ENCODE measurements at regions not wholly inside any gene's neighbourhood (a gene's known extent, or its start where the extent isn't known, plus 50 kb on each side); places are given as distances from the start of the nearest gene placed in this dataset.

- no peaks in the 10 kb centered on the region for H3K36me3 ChIP-seq (ENCODE audit: low read length)
Measured at GRCh38 chr1:73576083-73576482, 621.9 kb downstream of the LRRIQ3 start.

GRCh38 chr1:73564294-73564693 is 633.7 kb downstream of the LRRIQ3 start:
- H3K9me3 ChIP-seq (ENCODE audit: insufficient read depth, low read length), result 0 out of 2 replicates have a peak, but pooled peaks cover 5% of the 10 kb centered on the region
- H3K4me3 ChIP-seq (ENCODE audit: insufficient read depth, low read length, poor library complexity, severe bottlenecking), result no peak overlapping the region
- H3K27ac ChIP-seq (ENCODE audit: low read depth, low read length), result no peak overlapping the region
- no peak overlapping the region for H2AFZ ChIP-seq (ENCODE audit: low read depth, low read length, severe bottlenecking)
- no peaks in the 10 kb centered on the region for H3K9me2 ChIP-seq (replicated peaks; ENCODE audit: insufficient read depth, low read length)
- H3F3A ChIP-seq (ENCODE audit: insufficient read depth), result no peaks in the 10 kb centered on the region
- no peak overlapping the region for H3K4me2 ChIP-seq (ENCODE audit: low read depth, low read length, poor library complexity, severe bottlenecking)
- H3K9ac ChIP-seq (ENCODE audit: low read length), result no peak overlapping the region
- no peaks in the 10 kb centered on the region for H3K36me3 ChIP-seq (ENCODE audit: low read length)
- no peaks in the 10 kb centered on the region for H3K27me3 ChIP-seq (ENCODE audit: low read length)
- TF ChIP-seq EZH2phosphoT487 (conservative IDR thresholded peaks at IDR 0.05; ENCODE audit: low read length), result no peak
- H4K20me1 ChIP-seq (ENCODE audit: low read depth, low read length), result no peaks in the 10 kb centered on the region
- H3K79me2 ChIP-seq (ENCODE audit: insufficient read depth, low read length), result no peaks in the 10 kb centered on the region

More at GRCh38 chr1:73576083-73576482, 621.9 kb downstream of the LRRIQ3 start:
- H3K4me2 ChIP-seq (ENCODE audit: low read depth, low read length, poor library complexity, severe bottlenecking), result no peak overlapping the region
- H3F3A ChIP-seq (ENCODE audit: insufficient read depth), result no peaks in the 10 kb centered on the region
- no peaks in the 10 kb centered on the region for H3K79me2 ChIP-seq (ENCODE audit: insufficient read depth, low read length)
- no peak overlapping the region for H3K27ac ChIP-seq (ENCODE audit: low read depth, low read length)
- H2AFZ ChIP-seq (ENCODE audit: low read depth, low read length, severe bottlenecking), result no peak overlapping the region
- H3K27me3 ChIP-seq (ENCODE audit: low read length), result no peaks in the 10 kb centered on the region
- no peaks in the 10 kb centered on the region for H3K9me2 ChIP-seq (replicated peaks; ENCODE audit: insufficient read depth, low read length)
- no peaks in the 10 kb centered on the region for H4K20me1 ChIP-seq (ENCODE audit: low read depth, low read length)
- H3K9ac ChIP-seq (ENCODE audit: low read length), result no peak overlapping the region
- no peak for TF ChIP-seq EZH2phosphoT487 (conservative IDR thresholded peaks at IDR 0.05; ENCODE audit: low read length)
- no peak for TF ChIP-seq CTCF (IDR thresholded peaks at IDR 0.05; ENCODE audit: insufficient read depth, low read length, poor library complexity, severe bottlenecking)
- H3K4me3 ChIP-seq (ENCODE audit: insufficient read depth, low read length, poor library complexity, severe bottlenecking), result no peak overlapping the region
- H3K9me3 ChIP-seq (ENCODE audit: insufficient read depth, low read length), result no peaks in the 10 kb centered on the region

- Histone ChIP-seq H3K9me3 (ENCODE audit: insufficient read depth, low read length) (0 out of 2 replicates have a peak, but pooled peaks cover 4% of the 10 kb centered on the region), H3K9me2 (replicated peaks; ENCODE audit: insufficient read depth, low read length) (no peaks in the 10 kb centered on the region), H2AFZ (ENCODE audit: low read depth, low read length, severe bottlenecking) (no peak overlapping the region), H4K20me1 (ENCODE audit: low read depth, low read length) (no peaks in the 10 kb centered on the region), H3F3A (ENCODE audit: insufficient read depth) (no peaks in the 10 kb centered on the region), H3K4me2 (ENCODE audit: low read depth, low read length, poor library complexity, severe bottlenecking) (no peak overlapping the region), H3K4me3 (ENCODE audit: insufficient read depth, low read length, poor library complexity, severe bottlenecking) (no peak overlapping the region), H3K36me3 (ENCODE audit: low read length) (no peaks in the 10 kb centered on the region), H3K27me3 (ENCODE audit: low read length) (no peaks in the 10 kb centered on the region), H3K27ac (ENCODE audit: low read depth, low read length) (no peak overlapping the region), H3K9ac (ENCODE audit: low read length) (no peak overlapping the region), H3K79me2 (ENCODE audit: insufficient read depth, low read length) (no peaks in the 10 kb centered on the region)
- TF ChIP-seq EZH2phosphoT487 (conservative IDR thresholded peaks at IDR 0.05; ENCODE audit: low read length), result no peak
- no peak for TF ChIP-seq CTCF (IDR thresholded peaks at IDR 0.05; ENCODE audit: insufficient read depth, low read length, poor library complexity, severe bottlenecking)
Measured at GRCh38 chr1:73556270-73556669, 641.7 kb downstream of the LRRIQ3 start.

GRCh38 chr1:73537400-73537799 is 660.6 kb downstream of the LRRIQ3 start:
- Histone ChIP-seq H3K4me3 (ENCODE audit: insufficient read depth, low read length, poor library complexity, severe bottlenecking) (no peak overlapping the region), H3K27ac (ENCODE audit: low read depth, low read length) (no peak overlapping the region), H3K9me2 (replicated peaks; ENCODE audit: insufficient read depth, low read length) (no peaks in the 10 kb centered on the region), H3K36me3 (ENCODE audit: low read length) (no peaks in the 10 kb centered on the region), H3K4me2 (ENCODE audit: low read depth, low read length, poor library complexity, severe bottlenecking) (no peak overlapping the region), H3K9ac (ENCODE audit: low read length) (no peak overlapping the region), H3K79me2 (ENCODE audit: insufficient read depth, low read length) (no peaks in the 10 kb centered on the region), H3F3A (ENCODE audit: insufficient read depth) (no peaks in the 10 kb centered on the region), H3K27me3 (ENCODE audit: low read length) (no peaks in the 10 kb centered on the region), H4K20me1 (ENCODE audit: low read depth, low read length) (no peaks in the 10 kb centered on the region), H2AFZ (ENCODE audit: low read depth, low read length, severe bottlenecking) (no peak overlapping the region), H3K9me3 (ENCODE audit: insufficient read depth, low read length) (no peaks in the 10 kb centered on the region)
- TF ChIP-seq EZH2phosphoT487 (conservative IDR thresholded peaks at IDR 0.05; ENCODE audit: low read length), result no peak
